ENCODE measurements at regions not wholly inside any gene's neighbourhood (a gene's known extent, or its start where the extent isn't known, plus 50 kb on each side); places are given as distances from the start of the nearest gene placed in this dataset.

DNA sequence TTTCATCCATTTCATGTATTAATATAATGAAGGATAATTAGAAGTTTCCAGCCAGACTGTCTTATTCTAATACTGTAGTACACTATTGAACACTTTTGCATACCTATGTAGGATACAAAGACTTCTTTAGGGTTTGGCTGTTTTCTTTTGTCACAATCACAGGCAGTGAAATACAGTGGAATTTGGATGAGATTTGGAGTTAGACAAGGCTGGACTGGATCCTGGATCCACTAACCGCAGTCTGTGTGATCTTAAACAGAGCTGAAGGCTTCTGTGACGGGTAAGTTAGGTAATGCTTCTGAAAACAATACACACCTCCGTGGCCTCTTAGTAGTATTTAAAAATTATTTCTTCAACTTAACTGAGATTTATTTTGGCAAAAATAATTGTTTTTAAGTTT, 1128.6 kb upstream of the CDH2 start:
- TF ChIP-seq GATA2 (IDR thresholded peaks at IDR 0.05; ENCODE audit: low read depth, low read length) (no peak), GATA3 (IDR thresholded peaks at IDR 0.05; ENCODE audit: low read depth, low read length) (no peak)

All from SH-SY5Y (cell line).